C4-2B (cell line): ENCODE measurements at regions not wholly inside any gene's neighbourhood (a gene's known extent, or its start where the extent isn't known, plus 50 kb on each side); places are given as distances from the start of the nearest gene placed in this dataset.

Experiments
- H3K27ac ChIP-seq: fragments of 450-650 bp; 2 replicates; pipeline ENCODE4 v1.5.1; 2017
- CTCF ChIP-seq: fragments of 450-650 bp; conservative IDR thresholded peaks from 2 replicates; pipeline ENCODE4 v1.5.1; 2017; ENCODE audit warnings: mild to moderate bottlenecking
- ZFX ChIP-seq: fragments of 450-650 bp; IDR thresholded peaks from 2 replicates; pipeline ENCODE4 v1.6.1; 2017

GRCh38 chr13:50561739-50562138 lies 281.8 kb downstream of the DLEU7 start:
- no peak overlapping the region for H3K27ac ChIP-seq
- no peak for TF ChIP-seq CTCF
- no peak for TF ChIP-seq ZFX

- no peak overlapping the region for H3K27ac ChIP-seq
- TF ChIP-seq ZFX (no peak), CTCF (no peak)
These were observed 276.8 kb downstream of the DLEU7 start for GRCh38 chr13:50566646-50567045.

DNA sequence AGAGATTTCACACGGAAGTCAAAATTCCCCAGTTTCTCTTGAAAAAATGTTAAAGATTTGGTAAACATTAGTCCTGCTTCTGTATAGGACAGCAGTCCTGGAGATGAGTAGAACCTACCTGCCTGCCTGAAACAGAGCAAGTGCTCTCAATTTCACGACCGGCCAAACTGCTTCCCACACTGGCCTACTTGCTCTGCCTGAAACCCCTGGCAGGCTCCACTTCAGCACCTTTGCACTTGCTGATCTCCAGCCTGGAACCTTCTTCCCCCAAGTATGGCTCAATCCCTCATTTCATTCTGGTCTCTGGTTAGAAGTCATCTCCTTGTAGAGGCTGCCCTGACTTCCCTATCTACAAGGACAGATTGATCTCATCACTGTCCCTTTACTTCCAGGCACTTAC lies 271.4 kb downstream of the DLEU7 start:
- TF ChIP-seq CTCF (no peak), ZFX (no peak)
- no peak overlapping the region for H3K27ac ChIP-seq

DNA sequence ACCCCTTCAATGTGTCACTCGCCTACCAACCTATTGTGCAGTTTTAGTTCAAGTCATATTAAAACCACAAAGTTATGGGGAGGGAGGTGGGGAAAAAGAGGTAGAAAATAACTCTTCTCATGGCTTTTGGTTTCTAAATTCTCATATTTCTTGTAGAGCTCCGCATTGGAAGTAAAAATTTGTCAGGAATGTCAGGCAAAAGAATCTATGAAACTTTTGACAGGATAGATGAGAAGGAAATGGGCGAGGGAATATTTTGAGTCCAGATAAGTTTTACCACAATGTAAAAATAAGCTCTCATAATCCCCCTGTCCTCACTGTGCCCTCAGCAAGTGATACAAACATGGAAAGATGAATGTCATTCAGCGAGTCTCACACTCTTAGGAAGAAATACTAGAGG lies 270.4 kb downstream of the DLEU7 start:
- H3K27ac ChIP-seq = no peak overlapping the region
- TF ChIP-seq CTCF (no peak), ZFX (no peak)

- no peak for TF ChIP-seq CTCF
- H3K27ac ChIP-seq = no peak overlapping the region
These were observed 268.8 kb downstream of the DLEU7 start for GRCh38 chr13:50574731-50575130.

- H3K27ac ChIP-seq = no peak overlapping the region
- TF ChIP-seq CTCF = no peak
- TF ChIP-seq ZFX = no peak
These were observed 268.4 kb downstream of the DLEU7 start for GRCh38 chr13:50575138-50575537.

DNA sequence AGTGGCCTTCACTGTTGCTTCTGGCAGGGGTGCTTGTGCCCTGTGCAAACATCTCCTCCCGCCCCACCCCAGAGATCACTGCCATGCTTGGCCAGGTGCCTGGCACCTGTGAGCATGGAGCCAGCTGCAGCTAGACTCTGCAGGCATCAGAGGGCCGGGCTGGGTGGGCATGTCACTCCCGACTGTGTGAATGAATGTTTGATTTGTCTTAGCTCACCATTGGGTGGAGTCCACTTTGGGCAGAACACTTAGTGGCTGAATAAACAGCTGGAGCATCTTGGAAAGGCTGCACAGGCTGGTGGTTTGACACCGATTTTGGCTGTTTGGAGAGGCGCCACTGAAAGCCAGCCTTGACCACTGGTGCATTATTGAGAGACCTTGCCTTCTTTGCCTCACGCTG lies 267.3 kb downstream of the DLEU7 start:
- TF ChIP-seq CTCF (no peak), ZFX (no peak)
- H3K27ac ChIP-seq = no peak overlapping the region
